ENCODE measurements at regions not wholly inside any gene's neighbourhood (a gene's known extent, or its start where the extent isn't known, plus 50 kb on each side); places are given as distances from the start of the nearest gene placed in this dataset.

GRCh38 chr10:10492420-10492819 lies 525.3 kb upstream of the CELF2 start:
- no peak for DNase-seq (ENCODE audit: low read depth in 1 of 2, low spot score in 1 of 2)
- Histone ChIP-seq H3K4me1 (ENCODE audit: low read depth) (no peaks in the 10 kb centered on the region), H3K9me3 (ENCODE audit: low read depth) (no peaks in the 10 kb centered on the region), H3K4me3 (no peak overlapping the region), H3K27me3 (no peaks in the 10 kb centered on the region), H3K36me3 (no peaks in the 10 kb centered on the region), H3K27ac (no peak overlapping the region)
- TF ChIP-seq, protein P1, sequence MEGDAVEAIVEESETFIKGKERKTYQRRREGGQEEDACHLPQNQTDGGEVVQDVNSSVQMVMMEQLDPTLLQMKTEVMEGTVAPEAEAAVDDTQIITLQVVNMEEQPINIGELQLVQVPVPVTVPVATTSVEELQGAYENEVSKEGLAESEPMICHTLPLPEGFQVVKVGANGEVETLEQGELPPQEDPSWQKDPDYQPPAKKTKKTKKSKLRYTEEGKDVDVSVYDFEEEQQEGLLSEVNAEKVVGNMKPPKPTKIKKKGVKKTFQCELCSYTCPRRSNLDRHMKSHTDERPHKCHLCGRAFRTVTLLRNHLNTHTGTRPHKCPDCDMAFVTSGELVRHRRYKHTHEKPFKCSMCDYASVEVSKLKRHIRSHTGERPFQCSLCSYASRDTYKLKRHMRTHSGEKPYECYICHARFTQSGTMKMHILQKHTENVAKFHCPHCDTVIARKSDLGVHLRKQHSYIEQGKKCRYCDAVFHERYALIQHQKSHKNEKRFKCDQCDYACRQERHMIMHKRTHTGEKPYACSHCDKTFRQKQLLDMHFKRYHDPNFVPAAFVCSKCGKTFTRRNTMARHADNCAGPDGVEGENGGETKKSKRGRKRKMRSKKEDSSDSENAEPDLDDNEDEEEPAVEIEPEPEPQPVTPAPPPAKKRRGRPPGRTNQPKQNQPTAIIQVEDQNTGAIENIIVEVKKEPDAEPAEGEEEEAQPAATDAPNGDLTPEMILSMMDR (IDR thresholded peaks at IDR 0.05; ENCODE audit: low read depth, low read length): no peak

- TF ChIP-seq, protein P1 (IDR thresholded peaks at IDR 0.05; ENCODE audit: low read depth, low read length): no peak
- DNase-seq (ENCODE audit: low read depth in 1 of 2, low spot score in 1 of 2): no peak
- Histone ChIP-seq H3K4me3 (no peak overlapping the region), H3K27me3 (no peaks in the 10 kb centered on the region), H3K9me3 (ENCODE audit: low read depth) (no peaks in the 10 kb centered on the region), H3K36me3 (no peaks in the 10 kb centered on the region), H3K4me1 (ENCODE audit: low read depth) (no peaks in the 10 kb centered on the region), H3K27ac (no peak overlapping the region)
These were observed 523.8 kb upstream of the CELF2 start for GRCh38 chr10:10493833-10494232.

- Histone ChIP-seq H3K27me3 (no peaks in the 10 kb centered on the region), H3K27ac (no peak overlapping the region), H3K9me3 (ENCODE audit: low read depth) (no peaks in the 10 kb centered on the region), H3K36me3 (no peaks in the 10 kb centered on the region), H3K4me1 (ENCODE audit: low read depth) (no peaks in the 10 kb centered on the region), H3K4me3 (no peak overlapping the region)
- DNase-seq (ENCODE audit: low read depth in 1 of 2, low spot score in 1 of 2): no peak
- TF ChIP-seq, protein P1 (IDR thresholded peaks at IDR 0.05; ENCODE audit: low read depth, low read length): no peak
These were observed 520.4 kb upstream of the CELF2 start for GRCh38 chr10:10497245-10497644.

DNA sequence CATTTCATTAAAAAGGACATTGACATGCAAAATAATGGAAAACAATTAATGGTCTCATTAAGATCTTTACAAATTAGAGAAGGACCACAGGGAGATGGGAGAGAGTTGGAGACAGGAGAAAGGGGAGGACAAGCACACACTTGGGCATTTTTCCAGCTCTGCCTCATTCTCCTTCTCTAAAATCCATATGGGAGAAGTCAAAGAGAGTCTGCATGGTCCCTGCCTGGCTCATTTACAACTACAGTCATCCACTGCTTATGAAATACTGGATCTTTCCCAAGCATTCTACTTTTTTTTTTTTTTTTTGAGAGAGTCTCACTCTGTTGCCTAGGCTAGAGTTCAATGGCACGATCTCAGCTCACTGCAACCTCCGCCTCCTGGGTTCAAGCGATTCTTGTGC lies 518.9 kb upstream of the CELF2 start:
- H3K27me3 ChIP-seq: no peaks in the 10 kb centered on the region
- no peak overlapping the region for H3K4me3 ChIP-seq
- no peak overlapping the region for H3K27ac ChIP-seq
- no peaks in the 10 kb centered on the region for H3K36me3 ChIP-seq
- peak in 1 of 2 donors; percentile 85 for DNase-seq (ENCODE audit: low read depth in 1 of 2, low spot score in 1 of 2)
- TF ChIP-seq, protein P1 (IDR thresholded peaks at IDR 0.05; ENCODE audit: low read depth, low read length): no peak
- H3K4me1 ChIP-seq (ENCODE audit: low read depth): no peaks in the 10 kb centered on the region
- no peaks in the 10 kb centered on the region for H3K9me3 ChIP-seq (ENCODE audit: low read depth)

GRCh38 chr10:10499839-10500238 lies 517.8 kb upstream of the CELF2 start:
- Histone ChIP-seq H3K27ac (no peak overlapping the region), H3K4me3 (no peak overlapping the region), H3K27me3 (no peaks in the 10 kb centered on the region), H3K9me3 (ENCODE audit: low read depth) (no peaks in the 10 kb centered on the region), H3K36me3 (no peaks in the 10 kb centered on the region), H3K4me1 (ENCODE audit: low read depth) (no peaks in the 10 kb centered on the region)
- TF ChIP-seq, protein P1 (IDR thresholded peaks at IDR 0.05; ENCODE audit: low read depth, low read length): no peak
- peak in 1 of 2 donors; percentile 75 for DNase-seq (ENCODE audit: low read depth in 1 of 2, low spot score in 1 of 2)

DNA sequence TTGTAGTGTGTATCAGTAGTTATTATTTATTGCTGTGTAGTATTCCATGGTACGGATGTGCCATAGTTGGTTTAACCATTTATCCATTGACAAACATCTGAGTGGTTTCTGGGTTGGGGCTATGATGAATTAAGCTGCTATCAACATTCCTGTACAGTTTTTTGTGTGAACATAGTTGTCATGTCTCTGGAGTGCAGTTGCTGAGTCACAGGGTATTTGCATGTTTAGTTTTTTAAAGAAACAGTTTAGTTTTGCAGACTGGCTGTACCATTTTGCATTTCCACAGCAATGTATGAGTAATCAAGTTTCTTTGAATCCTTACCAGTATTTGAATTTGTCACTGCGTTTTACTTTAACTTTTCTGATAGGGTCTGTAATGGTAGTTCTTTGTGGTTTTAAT lies 516.7 kb upstream of the CELF2 start:
- Histone ChIP-seq H3K4me1 (ENCODE audit: low read depth) (no peaks in the 10 kb centered on the region), H3K27me3 (no peaks in the 10 kb centered on the region), H3K4me3 (no peak overlapping the region), H3K27ac (no peak overlapping the region), H3K9me3 (ENCODE audit: low read depth) (no peaks in the 10 kb centered on the region), H3K36me3 (no peaks in the 10 kb centered on the region)
- TF ChIP-seq, protein P1 (IDR thresholded peaks at IDR 0.05; ENCODE audit: low read depth, low read length): no peak
- DNase-seq (ENCODE audit: low read depth in 1 of 2, low spot score in 1 of 2): peak in 1 of 2 donors; percentile 74
